SK-N-MC (cell line): ENCODE measurements at regions not wholly inside any gene's neighbourhood (a gene's known extent, or its start where the extent isn't known, plus 50 kb on each side); places are given as distances from the start of the nearest gene placed in this dataset.

Experiments used
- EZH2 ChIP-seq: fragments of 200-600 bp; sonication (generic); IDR thresholded peaks from one replicate; pipeline ENCODE4 v1.6.1; 2017; ENCODE audit warnings: antibody characterized with exemption
- FOXP2 ChIP-seq: optimal IDR thresholded peaks from 2 replicates; pipeline ENCODE3; 2011; ENCODE audit warnings: mild to moderate bottlenecking, moderate library complexity; ENCODE audit not compliant: insufficient read depth; ENCODE audit errors: extremely low read length, control extremely low read depth
- POLR2AphosphoS5 ChIP-seq: IDR thresholded peaks from 2 replicates; pipeline ENCODE4 v1.6.1; 2012; ENCODE audit warnings: mild to moderate bottlenecking, low read depth, low read length, borderline replicate concordance

- TF ChIP-seq POLR2AphosphoS5 = no peak
- TF ChIP-seq EZH2 = no peak
- TF ChIP-seq FOXP2 = peak; percentile 13
Observed at GRCh38 chr7:114851406-114852061, 70.4 kb upstream of the MDFIC start.
